Calu3 (cell line): ENCODE measurements at regions not wholly inside any gene's neighbourhood (a gene's known extent, or its start where the extent isn't known, plus 50 kb on each side); places are given as distances from the start of the nearest gene placed in this dataset.

Experiments used
- BruUV-seq: library from RNA; stranded (reverse); fragments of 400-500 nt; replicated peaks from 2 replicates; lab custom pipeline; 2021; lab: Mats Ljungman, UMichigan
- CTCF ChIA-PET: fragments of 300-600 bp; sonication (Branson Sonifier 250); formaldehyde crosslinking; loops from one replicate; lab custom pipeline; 2022; ENCODE audit warnings: antibody characterized with exemption; lab: Charles Lee
- DNase-seq: peaks from one replicate; pipeline ENCODE4 v3.0.0; 2022
- H3K27ac Mint-ChIP-seq: one replicate; pipeline ENCODE4 v1.8.0; 2022; ENCODE audit warnings: mixed read lengths; ENCODE audit not compliant: unreplicated experiment
- H3K27me3 Mint-ChIP-seq: one replicate; pipeline ENCODE4 v1.8.0; 2022; ENCODE audit warnings: mixed read lengths; ENCODE audit not compliant: unreplicated experiment
- H3K36me3 Mint-ChIP-seq: one replicate; pipeline ENCODE4 v1.8.0; 2022; ENCODE audit warnings: mild to moderate bottlenecking, moderate library complexity, mixed read lengths; ENCODE audit not compliant: insufficient read depth, unreplicated experiment
- H3K4me1 Mint-ChIP-seq: one replicate; pipeline ENCODE4 v1.8.0; 2022; ENCODE audit warnings: mild to moderate bottlenecking, low read depth, mixed read lengths; ENCODE audit not compliant: unreplicated experiment
- H3K4me3 Mint-ChIP-seq: one replicate; pipeline ENCODE4 v1.8.0; 2022; ENCODE audit warnings: mild to moderate bottlenecking, low read depth, moderate library complexity, mixed read lengths; ENCODE audit not compliant: unreplicated experiment
- H3K9me3 Mint-ChIP-seq: one replicate; pipeline ENCODE4 v1.8.0; 2022; ENCODE audit warnings: low read depth, mixed read lengths; ENCODE audit not compliant: unreplicated experiment
- intact Hi-C: fragments of 100-400 bp; cut with micrococcal nuclease; formaldehyde crosslinking; loops from one replicate; pipeline ENCODE4 v1.10.0; 2022; ENCODE audit not compliant: unreplicated experiment
- TF ChIP-seq, protein P1 (sequence below): fragments of 200-600 bp; IDR thresholded peaks from one replicate; pipeline ENCODE4 v1.8.0; 2022; ENCODE audit warnings: antibody characterized with exemption; ENCODE audit not compliant: unreplicated experiment

DNA sequence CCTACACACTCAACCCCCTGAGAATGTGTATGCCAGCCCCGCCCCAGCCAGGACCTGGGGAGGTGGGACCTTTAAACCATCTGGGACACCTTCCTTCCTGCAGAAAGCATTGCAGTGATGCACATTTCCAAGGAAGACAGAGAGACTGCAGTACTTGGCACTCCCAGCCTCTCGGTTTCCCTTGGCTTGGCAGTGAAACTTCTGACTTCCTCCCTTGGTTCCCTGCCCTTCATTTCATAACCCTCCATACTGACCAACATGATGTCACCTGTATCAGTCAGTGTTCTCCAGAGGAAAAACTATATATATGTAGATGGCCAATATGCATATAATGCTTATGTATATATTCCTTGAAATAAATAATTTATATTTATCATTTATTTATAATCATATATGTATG lies 103.2 kb downstream of the SST start:
- TF ChIP-seq, protein P1, sequence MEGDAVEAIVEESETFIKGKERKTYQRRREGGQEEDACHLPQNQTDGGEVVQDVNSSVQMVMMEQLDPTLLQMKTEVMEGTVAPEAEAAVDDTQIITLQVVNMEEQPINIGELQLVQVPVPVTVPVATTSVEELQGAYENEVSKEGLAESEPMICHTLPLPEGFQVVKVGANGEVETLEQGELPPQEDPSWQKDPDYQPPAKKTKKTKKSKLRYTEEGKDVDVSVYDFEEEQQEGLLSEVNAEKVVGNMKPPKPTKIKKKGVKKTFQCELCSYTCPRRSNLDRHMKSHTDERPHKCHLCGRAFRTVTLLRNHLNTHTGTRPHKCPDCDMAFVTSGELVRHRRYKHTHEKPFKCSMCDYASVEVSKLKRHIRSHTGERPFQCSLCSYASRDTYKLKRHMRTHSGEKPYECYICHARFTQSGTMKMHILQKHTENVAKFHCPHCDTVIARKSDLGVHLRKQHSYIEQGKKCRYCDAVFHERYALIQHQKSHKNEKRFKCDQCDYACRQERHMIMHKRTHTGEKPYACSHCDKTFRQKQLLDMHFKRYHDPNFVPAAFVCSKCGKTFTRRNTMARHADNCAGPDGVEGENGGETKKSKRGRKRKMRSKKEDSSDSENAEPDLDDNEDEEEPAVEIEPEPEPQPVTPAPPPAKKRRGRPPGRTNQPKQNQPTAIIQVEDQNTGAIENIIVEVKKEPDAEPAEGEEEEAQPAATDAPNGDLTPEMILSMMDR = no peak
- Mint-ChIP-seq H3K4me3 (no peak overlapping the region), H3K4me1 (peaks cover 35% of the 10 kb centered on the region), H3K27ac (no peak overlapping the region), H3K36me3 (peaks cover 5% of the 10 kb centered on the region), H3K27me3 (no peaks in the 10 kb centered on the region), H3K9me3 (no peaks in the 10 kb centered on the region)
- no peak for DNase-seq
- CTCF ChIA-PET = interaction anchor here (0.6 to 1.1 kb wide), 2 partner anchors 247 to 501 kb away, joined by 3 to 8 read pairs; no protein-coding TSS in a partner anchor
- intact Hi-C loops = loop anchor here (5.0 kb wide), 1 partner anchor 110 kb away; no protein-coding TSS in a partner anchor
- BruUV-seq = no TSS peak

DNA sequence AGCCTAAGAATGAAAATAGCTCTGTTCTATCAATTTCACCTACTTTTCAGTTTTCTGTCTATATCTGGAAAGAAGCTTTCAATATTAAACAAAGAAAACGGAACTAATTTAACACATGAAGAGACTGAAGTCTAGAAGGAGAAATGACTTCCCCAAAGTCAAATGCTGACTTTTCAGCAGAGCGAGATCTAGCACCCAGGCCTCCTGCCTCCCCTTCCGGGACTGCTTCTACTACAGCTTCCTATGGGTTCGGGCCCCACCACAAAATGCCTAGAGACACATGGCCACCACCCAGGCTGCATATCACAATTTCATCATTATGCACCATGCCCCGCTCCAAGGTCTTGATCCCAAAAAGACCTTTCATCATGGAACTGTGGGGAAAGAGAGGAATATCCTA lies 104.5 kb downstream of the SST start:
- no peak for DNase-seq
- no peaks in the 10 kb centered on the region for H3K27me3 Mint-ChIP-seq
- no peaks in the 10 kb centered on the region for H3K9me3 Mint-ChIP-seq
- TF ChIP-seq, protein P1 = no peak
- no peak overlapping the region for H3K27ac Mint-ChIP-seq
- CTCF ChIA-PET = interaction anchor here (1.6 kb wide), 1 partner anchor 9 kb away, joined by 3 read pairs; no protein-coding TSS in a partner anchor
- H3K36me3 Mint-ChIP-seq = peaks cover 5% of the 10 kb centered on the region
- H3K4me1 Mint-ChIP-seq = peaks cover 35% of the 10 kb centered on the region
- BruUV-seq = no TSS peak
- H3K4me3 Mint-ChIP-seq = no peak overlapping the region
- intact Hi-C loops = loop anchor here (5.0 kb wide), 1 partner anchor 112 kb away; no protein-coding TSS in a partner anchor

DNA sequence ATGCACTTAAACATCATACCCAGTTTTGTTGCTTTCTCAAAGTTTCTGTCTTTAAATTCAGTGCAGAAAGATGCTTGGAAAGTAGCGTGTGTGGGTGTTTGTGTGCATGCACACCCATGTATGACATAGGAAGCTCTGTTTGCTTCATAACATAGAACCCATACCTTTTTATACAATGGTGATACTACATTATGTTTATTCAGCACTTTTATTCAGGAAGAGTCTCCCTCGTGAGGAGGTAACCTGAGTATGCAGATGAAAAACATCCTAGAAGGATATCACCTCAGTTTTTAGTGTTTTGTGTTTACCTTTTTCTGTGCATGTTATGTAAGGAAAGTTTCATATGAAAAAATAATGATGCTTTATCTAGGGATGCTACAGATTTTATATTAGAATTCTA lies 111.2 kb downstream of the SST start:
- no TSS peak for BruUV-seq
- DNase-seq = no peak
- no peaks in the 10 kb centered on the region for H3K4me1 Mint-ChIP-seq
- TF ChIP-seq, protein P1 = no peak
- no peak overlapping the region for H3K27ac Mint-ChIP-seq
- intact Hi-C loops = no loop called here
- H3K4me3 Mint-ChIP-seq = no peak overlapping the region
- no peaks in the 10 kb centered on the region for H3K36me3 Mint-ChIP-seq
- no peaks in the 10 kb centered on the region for H3K27me3 Mint-ChIP-seq
- H3K9me3 Mint-ChIP-seq = no peaks in the 10 kb centered on the region
- CTCF ChIA-PET = no interaction called here

DNA sequence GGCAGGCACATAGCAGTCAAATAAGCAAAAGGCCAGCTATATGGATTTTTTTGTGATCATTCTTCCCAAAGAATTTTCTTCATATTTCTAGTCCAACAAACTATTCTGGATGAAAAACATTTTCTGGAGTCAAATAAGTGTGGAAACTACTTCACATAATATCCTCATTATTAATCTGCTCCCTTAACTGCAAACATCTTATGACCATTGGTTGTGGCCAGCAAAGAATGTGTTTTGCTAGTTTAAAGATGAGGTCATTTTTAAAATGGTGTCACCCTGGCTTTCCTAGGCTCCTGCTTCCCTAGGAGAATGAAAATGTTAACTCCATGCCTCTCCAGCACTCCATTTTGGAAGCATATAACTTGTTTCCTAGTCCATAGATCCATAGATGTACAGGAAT lies 118.8 kb downstream of the SST start:
- TF ChIP-seq, protein P1 = no peak
- DNase-seq = no peak
- H3K27ac Mint-ChIP-seq = no peak overlapping the region
- CTCF ChIA-PET = no interaction called here
- no peaks in the 10 kb centered on the region for H3K9me3 Mint-ChIP-seq
- H3K4me1 Mint-ChIP-seq = no peaks in the 10 kb centered on the region
- H3K36me3 Mint-ChIP-seq = no peaks in the 10 kb centered on the region
- intact Hi-C loops = no loop called here
- no peak overlapping the region for H3K4me3 Mint-ChIP-seq
- H3K27me3 Mint-ChIP-seq = peaks cover 16% of the 10 kb centered on the region
- no TSS peak for BruUV-seq
